Stimulated activated naive CD4-positive, alpha-beta T cell (primary cell): ENCODE measurements at regions not wholly inside any gene's neighbourhood (a gene's known extent, or its start where the extent isn't known, plus 50 kb on each side); places are given as distances from the start of the nearest gene placed in this dataset.

Source experiments
- DNase-seq, 6 experiments: peaks; one replicate each; lab custom pipeline; 2025; lab: John Stamatoyannopoulos, UW

- DNase-seq: no peak
These were observed 351.7 kb downstream of the IGSF11 start for GRCh38 chr3:118682921-118683320.

GRCh38 chr3:118683636-118684035 is 351.0 kb downstream of the IGSF11 start:
- DNase-seq: no peak

DNA sequence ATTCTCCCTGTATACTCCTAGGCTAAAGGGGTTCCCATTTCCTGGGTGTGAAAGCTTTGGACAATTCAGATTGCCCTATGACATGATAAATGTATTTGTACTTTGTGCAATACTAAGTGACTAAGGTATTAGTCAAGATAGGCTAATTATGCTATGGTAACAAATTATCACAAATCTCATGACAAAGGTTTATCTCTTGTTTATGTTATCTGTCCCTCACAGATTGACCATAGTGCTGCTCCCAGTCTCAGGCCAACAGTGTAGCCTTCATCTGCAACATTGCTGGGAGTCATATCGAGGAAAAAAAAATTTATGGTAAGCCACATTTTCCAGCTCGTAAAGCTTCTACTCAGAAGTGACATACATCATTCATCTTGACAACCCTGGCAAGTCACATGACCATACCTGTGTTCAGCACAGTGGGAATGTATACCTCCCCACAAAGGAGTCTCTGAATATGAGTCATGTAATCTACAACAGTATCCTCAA is 346.2 kb downstream of the IGSF11 start:
- DNase-seq: no peak

GRCh38 chr3:118692416-118692815 is 342.2 kb downstream of the IGSF11 start:
- DNase-seq: no peak

- DNase-seq: no peak
These were observed 329.0 kb downstream of the IGSF11 start for GRCh38 chr3:118705487-118706219.

GRCh38 chr3:118707991-118708390 is 326.7 kb downstream of the IGSF11 start:
- DNase-seq: no peak

DNA sequence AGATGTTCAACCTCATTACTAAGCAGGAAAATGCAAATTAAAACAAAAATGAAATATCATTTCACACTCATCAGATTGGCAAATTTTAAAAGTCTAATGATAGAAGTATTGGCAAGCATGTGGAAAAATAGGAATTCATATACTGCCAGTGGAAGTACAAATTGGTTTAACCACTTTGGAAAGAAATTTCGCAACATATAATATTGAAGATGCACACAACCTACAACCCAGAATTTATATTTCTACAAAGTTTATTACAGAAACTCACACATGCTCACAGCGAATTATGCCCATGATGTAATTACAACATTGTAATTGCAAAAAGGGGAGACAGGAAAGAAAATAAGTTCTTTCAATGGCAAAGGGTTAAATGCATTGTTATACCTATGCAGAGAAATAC is 324.1 kb downstream of the IGSF11 start:
- DNase-seq: no peak

- no peak for DNase-seq
These were observed 321.0 kb downstream of the IGSF11 start for GRCh38 chr3:118713502-118714207.

DNA sequence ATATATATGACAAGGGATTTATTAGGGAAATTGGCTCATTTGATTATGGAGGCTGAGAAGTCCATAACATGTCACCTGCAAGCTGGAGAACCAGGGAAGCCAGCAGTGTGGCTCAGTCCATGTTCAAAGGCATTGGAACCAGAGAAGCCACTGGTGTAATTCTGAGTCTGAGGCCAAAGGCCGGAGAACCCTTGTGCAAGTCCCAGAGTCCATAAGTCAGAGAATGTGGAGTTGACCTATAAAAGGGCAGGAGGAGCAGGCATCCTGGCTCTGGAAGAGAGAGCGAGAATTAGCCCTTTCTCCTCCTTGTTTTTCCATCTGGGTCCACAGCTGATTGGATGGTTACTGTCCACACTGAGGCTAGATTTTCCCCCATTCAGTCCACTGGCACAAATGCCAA is 319.8 kb downstream of the IGSF11 start:
- no peak for DNase-seq

- DNase-seq: no peak
These were observed 305.1 kb downstream of the IGSF11 start for GRCh38 chr3:118729546-118729945.

DNA sequence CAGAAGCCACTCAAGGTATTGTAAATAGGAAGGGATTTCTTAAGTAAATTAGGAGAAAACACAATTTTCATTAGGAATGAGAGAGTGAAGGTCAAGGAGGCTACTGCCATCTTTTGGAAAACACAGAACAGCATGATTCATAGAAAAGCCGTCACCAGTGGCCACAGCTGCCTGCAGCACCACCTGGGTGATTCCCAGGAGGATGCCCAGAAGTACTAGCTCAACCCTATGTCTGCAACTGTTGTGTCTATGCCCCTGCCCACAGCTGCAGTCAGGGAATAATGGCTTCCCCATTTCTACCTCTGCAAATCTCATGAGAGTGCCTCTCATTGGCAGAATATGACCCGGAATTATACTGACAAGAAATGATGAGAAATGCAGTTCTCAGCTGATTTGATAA is 300.0 kb downstream of the IGSF11 start:
- no peak for DNase-seq

DNA sequence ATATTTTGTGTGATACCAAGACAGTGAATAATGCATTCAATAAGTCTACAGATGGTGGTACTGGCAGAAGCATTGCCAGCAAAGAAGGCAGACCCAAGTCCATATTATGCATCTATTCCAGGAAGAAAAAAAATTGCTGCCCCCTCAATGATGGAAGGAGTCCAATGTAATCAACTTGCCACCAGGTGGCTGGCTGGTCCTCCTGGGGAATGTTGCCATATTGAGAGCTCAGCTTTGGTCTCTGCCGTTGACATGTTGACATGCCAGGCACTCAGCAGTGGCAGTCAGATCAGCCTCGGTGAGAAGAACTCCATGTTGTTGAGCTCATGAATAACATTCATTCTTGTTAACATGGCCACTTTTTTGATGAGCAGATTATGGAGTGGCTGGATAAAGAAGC is 298.5 kb downstream of the IGSF11 start:
- DNase-seq: no peak

GRCh38 chr3:118740722-118741290 is 293.8 kb downstream of the IGSF11 start:
- DNase-seq: no peak

GRCh38 chr3:118742760-118743159 is 291.9 kb downstream of the IGSF11 start:
- DNase-seq: no peak

DNA sequence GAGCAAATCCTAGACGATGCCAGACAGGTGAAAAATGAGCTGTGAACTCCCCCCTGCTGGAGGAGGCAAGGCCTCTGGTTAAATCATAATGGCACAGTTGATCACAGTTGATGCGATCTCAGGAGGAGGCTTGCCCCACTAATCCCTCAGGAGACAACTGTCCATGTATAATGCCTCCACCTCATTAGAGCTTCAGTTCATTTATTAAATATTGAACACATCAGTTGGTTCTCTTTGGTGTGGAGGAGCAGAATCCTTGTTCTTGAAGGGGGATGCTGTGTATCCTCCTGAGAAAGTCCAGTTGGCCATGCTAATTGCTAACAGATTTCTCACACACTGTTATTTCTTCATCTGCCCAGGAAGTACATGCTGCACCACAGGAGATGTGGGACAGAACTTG is 290.5 kb downstream of the IGSF11 start:
- DNase-seq: no peak

GRCh38 chr3:118754406-118755252 is 280.0 kb downstream of the IGSF11 start:
- DNase-seq: no peak

- no peak for DNase-seq
These were observed 279.3 kb downstream of the IGSF11 start for GRCh38 chr3:118755253-118755801.

- no peak for DNase-seq
These were observed 273.9 kb downstream of the IGSF11 start for GRCh38 chr3:118760585-118761290.

GRCh38 chr3:118761291-118761606 is 273.4 kb downstream of the IGSF11 start:
- no peak for DNase-seq

- no peak for DNase-seq
These were observed 268.9 kb downstream of the IGSF11 start for GRCh38 chr3:118765636-118766305.

DNA sequence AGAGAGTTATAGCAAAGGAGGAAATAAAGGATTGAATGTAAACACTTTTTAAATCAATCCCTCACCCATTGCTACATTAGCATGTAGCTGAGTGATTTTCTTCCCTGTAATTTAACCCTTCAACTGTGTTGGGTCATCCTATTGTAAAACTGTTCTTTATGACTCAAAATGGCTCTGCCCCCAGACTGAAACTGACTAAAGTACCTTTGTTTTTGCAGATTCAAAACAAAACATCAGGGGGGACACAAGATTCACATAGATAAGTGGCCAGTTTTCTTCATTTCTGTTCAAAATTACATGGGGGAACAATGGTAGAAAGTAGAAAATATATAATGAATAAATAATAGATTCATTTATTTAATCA is 268.4 kb downstream of the IGSF11 start:
- DNase-seq: no peak
